H9 (cell line): ENCODE measurements at regions not wholly inside any gene's neighbourhood (a gene's known extent, or its start where the extent isn't known, plus 50 kb on each side); places are given as distances from the start of the nearest gene placed in this dataset.

Experiments used
- DNase-seq: peaks from one replicate; pipeline ENCODE4 v3.0.0-alpha.2; 2017
- H2AFZ ChIP-seq: one replicate; pipeline ENCODE4 v1.6.1; 2013; ENCODE audit warnings: mild to moderate bottlenecking, low read length, control low read depth, moderate library complexity
- H2AK5ac ChIP-seq: 2 replicates; pipeline ENCODE4 v1.6.1; 2013; ENCODE audit warnings: low read length, control low read depth, mixed read lengths; ENCODE audit not compliant: insufficient read length
- H2BK120ac ChIP-seq: one replicate; pipeline ENCODE4 v1.6.1; 2013; ENCODE audit warnings: low read depth, mild to moderate bottlenecking, low read length, control low read depth, inconsistent platforms; ENCODE audit not compliant: poor library complexity, severe bottlenecking
- H2BK12ac ChIP-seq: 2 replicates; pipeline ENCODE4 v1.6.1; 2013; ENCODE audit warnings: low read length, control low read depth, mixed read lengths, low read depth; ENCODE audit not compliant: insufficient read length
- H2BK15ac ChIP-seq: 2 replicates; pipeline ENCODE4 v1.6.1; 2013; ENCODE audit warnings: low read depth, low read length, control low read depth
- H2BK20ac ChIP-seq: one replicate; pipeline ENCODE4 v1.6.1; 2013; ENCODE audit warnings: low read depth, mild to moderate bottlenecking, low read length, control low read depth, inconsistent platforms; ENCODE audit not compliant: poor library complexity, severe bottlenecking
- H2BK5ac ChIP-seq: 2 replicates; pipeline ENCODE4 v1.6.1; 2013; ENCODE audit warnings: low read length, control low read depth, mixed read lengths; ENCODE audit not compliant: insufficient read length
- H3K14ac ChIP-seq: 2 replicates; pipeline ENCODE4 v1.6.1; 2013; ENCODE audit warnings: low read length, control low read depth; ENCODE audit not compliant: insufficient read depth
- H3K18ac ChIP-seq: 2 replicates; pipeline ENCODE4 v1.6.1; 2013; ENCODE audit warnings: low read depth, mild to moderate bottlenecking, mixed read lengths, low read length, control low read depth; ENCODE audit not compliant: insufficient read length
- H3K23ac ChIP-seq: 2 replicates; pipeline ENCODE4 v1.6.1; 2013; ENCODE audit warnings: low read length, control low read depth, mixed read lengths, low read depth; ENCODE audit not compliant: insufficient read length
- H3K23me2 ChIP-seq: 2 replicates; pipeline ENCODE4 v1.6.1; 2013; ENCODE audit warnings: low read depth, mild to moderate bottlenecking, mixed read lengths, low read length, control low read depth; ENCODE audit not compliant: insufficient read length, poor library complexity, severe bottlenecking
- H3K27ac ChIP-seq: 2 replicates; pipeline ENCODE4 v1.5.1; 2013; ENCODE audit warnings: low read length, control low read depth, mixed read lengths, low read depth; ENCODE audit not compliant: insufficient read length
- H3K27me3 ChIP-seq: 2 replicates; pipeline ENCODE4 v1.6.1; 2013; ENCODE audit warnings: low read length, control low read depth, inconsistent platforms; ENCODE audit not compliant: insufficient read depth
- H3K4ac ChIP-seq: 2 replicates; pipeline ENCODE4 v1.6.1; 2013; ENCODE audit warnings: low read depth, mild to moderate bottlenecking, control low read depth, inconsistent platforms, low read length, moderate library complexity
- H3K4me1 ChIP-seq: 2 replicates; pipeline ENCODE4 v1.6.1; 2013; ENCODE audit warnings: low read length, control low read depth, inconsistent platforms; ENCODE audit not compliant: insufficient read depth
- H3K4me2 ChIP-seq: 2 replicates; pipeline ENCODE4 v1.6.1; 2013; ENCODE audit warnings: low read length, control low read depth, mixed read lengths; ENCODE audit not compliant: insufficient read length, insufficient read depth
- H3K56ac ChIP-seq: 2 replicates; pipeline ENCODE4 v1.6.1; 2013; ENCODE audit warnings: low read depth, mild to moderate bottlenecking, mixed read lengths, low read length, control low read depth; ENCODE audit not compliant: insufficient read length
- H3K79me1 ChIP-seq: 2 replicates; pipeline ENCODE4 v1.6.1; 2013; ENCODE audit warnings: low read depth, mild to moderate bottlenecking, moderate library complexity, low read length, control low read depth, inconsistent platforms; ENCODE audit not compliant: insufficient read depth, poor library complexity, severe bottlenecking
- H3K79me2 ChIP-seq: 2 replicates; pipeline ENCODE4 v1.6.1; 2013; ENCODE audit warnings: low read length, control low read depth, inconsistent platforms; ENCODE audit not compliant: insufficient read depth
- H3K9ac ChIP-seq: 2 replicates; pipeline ENCODE4 v1.6.1; 2013; ENCODE audit warnings: low read length, control low read depth, mixed read lengths; ENCODE audit not compliant: insufficient read length; ENCODE audit errors: extremely low read depth
- H3K9me3 ChIP-seq: one replicate; pipeline ENCODE4 v1.6.1; 2013; ENCODE audit warnings: low read depth, low read length, inconsistent platforms; ENCODE audit not compliant: control insufficient read depth
- H3T11ph ChIP-seq: one replicate; pipeline ENCODE4 v1.6.1; 2013; ENCODE audit warnings: mild to moderate bottlenecking, low read length, control low read depth, inconsistent platforms
- H4K20me1 ChIP-seq: one replicate; pipeline ENCODE4 v1.6.1; 2013; ENCODE audit not compliant: control insufficient read depth, insufficient read length, insufficient read depth
- H4K5ac ChIP-seq: 2 replicates; pipeline ENCODE4 v1.6.1; 2013; ENCODE audit warnings: low read depth, mild to moderate bottlenecking, mixed read lengths, low read length, control low read depth; ENCODE audit not compliant: insufficient read length
- H4K8ac ChIP-seq: replicated peaks from 2 replicates; pipeline ENCODE4 v1.6.1; 2013; ENCODE audit warnings: low read length, control low read depth, mixed read lengths, low read depth; ENCODE audit not compliant: insufficient read length
- H4K91ac ChIP-seq: 2 replicates; pipeline ENCODE4 v1.6.1; 2013; ENCODE audit warnings: low read depth, mild to moderate bottlenecking, moderate library complexity, mixed read lengths, low read length, control low read depth; ENCODE audit not compliant: insufficient read length
- H3K27ac Mint-ChIP-seq, 3 experiments: 2 replicates in 2 of 3; 3 replicates in 1 of 3; pipeline ENCODE4 v1.8.0; 2020 to 2021; ENCODE audit warnings: mixed read lengths in 3 of 3, mild to moderate bottlenecking in 1 of 3, moderate library complexity in 1 of 3
- H3K27me3 Mint-ChIP-seq: 2 replicates; pipeline ENCODE4 v1.8.0; 2021; ENCODE audit warnings: low read depth, mild to moderate bottlenecking, moderate library complexity, mixed read lengths
- H3K36me3 Mint-ChIP-seq, 3 experiments: 2 replicates in 2 of 3; 3 replicates in 1 of 3; pipeline ENCODE4 v1.8.0; 2020 to 2021; ENCODE audit warnings: low read depth in 3 of 3, mixed read lengths in 3 of 3; ENCODE audit not compliant: insufficient read depth in 1 of 3
- H3K4me1 Mint-ChIP-seq, 2 experiments: 2 replicates each; pipeline ENCODE4 v1.8.0; 2020; ENCODE audit warnings: mixed read lengths in 2 of 2
- H3K4me3 Mint-ChIP-seq, 2 experiments: 2 replicates in 1 of 2; 3 replicates in 1 of 2; pipeline ENCODE4 v1.8.0; 2020 to 2021; ENCODE audit warnings: mild to moderate bottlenecking in 2 of 2, mixed read lengths in 2 of 2, moderate library complexity in 1 of 2
- H3K9me3 Mint-ChIP-seq, 2 experiments: 2 replicates in 1 of 2; 3 replicates in 1 of 2; pipeline ENCODE4 v1.8.0; 2020; ENCODE audit warnings: mild to moderate bottlenecking in 2 of 2, mixed read lengths in 2 of 2, moderate library complexity in 1 of 2
- WGBS: extraction: QIAGEN DNeasy Blood & Tissue Kit; methylation state at CpG from one replicate; pipeline ENCODE4 v1.1.7; 2013; ENCODE audit warnings: missing lambda C conversion rate, low lambda C conversion rate, mixed read lengths; ENCODE audit not compliant: insufficient read length; ENCODE audit errors: extremely low coverage; 5-methylcytosine and 5-hydroxymethylcytosine counted together
- TF ChIP-seq, protein P1 (sequence below): fragments of 200-600 bp; sonication (generic); conservative IDR thresholded peaks from 3 replicates; pipeline ENCODE4 v1.8.0; 2021; ENCODE audit warnings: antibody characterized with exemption, mild to moderate bottlenecking

DNA sequence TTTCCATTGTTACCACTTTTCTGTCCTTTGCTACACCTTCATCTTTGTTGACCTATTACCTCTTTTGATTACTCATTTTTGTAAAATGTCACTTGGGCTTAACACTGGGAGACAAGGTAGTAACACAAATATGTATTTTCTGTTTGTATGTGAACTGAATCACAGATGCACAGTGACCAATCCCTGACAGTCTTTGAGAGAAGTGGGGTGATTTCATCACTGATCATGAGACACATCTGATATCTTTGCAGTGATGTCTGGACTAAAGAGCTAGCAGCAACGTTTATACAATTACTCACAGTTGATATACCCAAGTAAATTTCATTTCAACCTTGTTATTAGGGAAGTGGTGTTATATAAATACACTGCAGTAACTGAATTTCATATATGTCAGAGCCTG lies 1397.4 kb upstream of the SPRY2 start:
- H4K5ac ChIP-seq = no peak overlapping the region
- Mint-ChIP-seq H3K27me3 (no peaks in the 10 kb centered on the region), H3K9me3 (peaks cover 0 to 2% of the 10 kb centered on the region in 2 experiments; a peak in 2 of 5 replicates), H3K4me3 (no peak overlapping the region), H3K36me3 (0 out of 7 replicates have a peak, but pooled peaks cover 0 to 8% (median 0%) of the 10 kb centered on the region in 3 experiments), H3K4me1 (no peaks in the 10 kb centered on the region), H3K27ac (no peak overlapping the region)
- H3K23me2 ChIP-seq = no peaks in the 10 kb centered on the region
- H3K4me2 ChIP-seq = no peak overlapping the region
- no peak overlapping the region for H3K9ac ChIP-seq
- H4K8ac ChIP-seq = no peak overlapping the region
- H3K4me1 ChIP-seq = no peaks in the 10 kb centered on the region
- H2BK5ac ChIP-seq = no peak overlapping the region
- H3K56ac ChIP-seq = no peak overlapping the region
- no peak overlapping the region for H2BK20ac ChIP-seq
- H3K14ac ChIP-seq = no peak overlapping the region
- no peak overlapping the region for H3K18ac ChIP-seq
- no peak overlapping the region for H2BK12ac ChIP-seq
- H2BK120ac ChIP-seq = no peak overlapping the region
- DNase-seq = no peak
- no peaks in the 10 kb centered on the region for H4K20me1 ChIP-seq
- H3K79me2 ChIP-seq = no peaks in the 10 kb centered on the region
- H3T11ph ChIP-seq = no peak overlapping the region
- no peak overlapping the region for H3K23ac ChIP-seq
- no peak overlapping the region for H2AK5ac ChIP-seq
- TF ChIP-seq, protein P1, sequence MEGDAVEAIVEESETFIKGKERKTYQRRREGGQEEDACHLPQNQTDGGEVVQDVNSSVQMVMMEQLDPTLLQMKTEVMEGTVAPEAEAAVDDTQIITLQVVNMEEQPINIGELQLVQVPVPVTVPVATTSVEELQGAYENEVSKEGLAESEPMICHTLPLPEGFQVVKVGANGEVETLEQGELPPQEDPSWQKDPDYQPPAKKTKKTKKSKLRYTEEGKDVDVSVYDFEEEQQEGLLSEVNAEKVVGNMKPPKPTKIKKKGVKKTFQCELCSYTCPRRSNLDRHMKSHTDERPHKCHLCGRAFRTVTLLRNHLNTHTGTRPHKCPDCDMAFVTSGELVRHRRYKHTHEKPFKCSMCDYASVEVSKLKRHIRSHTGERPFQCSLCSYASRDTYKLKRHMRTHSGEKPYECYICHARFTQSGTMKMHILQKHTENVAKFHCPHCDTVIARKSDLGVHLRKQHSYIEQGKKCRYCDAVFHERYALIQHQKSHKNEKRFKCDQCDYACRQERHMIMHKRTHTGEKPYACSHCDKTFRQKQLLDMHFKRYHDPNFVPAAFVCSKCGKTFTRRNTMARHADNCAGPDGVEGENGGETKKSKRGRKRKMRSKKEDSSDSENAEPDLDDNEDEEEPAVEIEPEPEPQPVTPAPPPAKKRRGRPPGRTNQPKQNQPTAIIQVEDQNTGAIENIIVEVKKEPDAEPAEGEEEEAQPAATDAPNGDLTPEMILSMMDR = no peak
- H4K91ac ChIP-seq = no peak overlapping the region
- no peak overlapping the region for H2BK15ac ChIP-seq
- H3K4ac ChIP-seq = no peak overlapping the region
- no peaks in the 10 kb centered on the region for H3K9me3 ChIP-seq
- no peak overlapping the region for H3K27ac ChIP-seq
- H2AFZ ChIP-seq = no peak overlapping the region
- no CpG with 5 or more reads among the region's 1 CpG for WGBS
- no peaks in the 10 kb centered on the region for H3K27me3 ChIP-seq
- no peaks in the 10 kb centered on the region for H3K79me1 ChIP-seq
